K562 (cell line): ENCODE measurements at regions not wholly inside any gene's neighbourhood (a gene's known extent, or its start where the extent isn't known, plus 50 kb on each side); places are given as distances from the start of the nearest gene placed in this dataset.

Experiments used
- ATAC-seq: fragments of 200-7000 bp; cut with Tn5 transposase; 3 replicates; pipeline ENCODE4 v1.9.1; 2020; ENCODE audit warnings: moderate library complexity
- BruUV-seq: library from RNA; stranded (reverse); fragments of 400-500 nt; replicated peaks from 2 replicates; lab custom pipeline; 2021; lab: Mats Ljungman, UMichigan
- CTCF ChIA-PET: fragments of 300-600 bp; formaldehyde crosslinking; extraction: SDS; loops from one replicate; lab custom pipeline; 2021; ENCODE audit warnings: low intra/inter-chr PET ratio; lab: Yijun Ruan, JAX
- POLR2A ChIA-PET: fragments of 300-600, 350-650 bp; sonication (Branson Sonifier 250); formaldehyde crosslinking; extraction: SDS; loops from one replicate; lab custom pipeline; 2021; ENCODE audit warnings: antibody characterized with exemption, inconsistent platforms; lab: Yijun Ruan, JAX
- DNase-seq, 4 experiments: peaks; one replicate each; pipeline versions ENCODE4 v3.0.0 to v3.0.0-alpha.2; 2011 to 2018; ENCODE audit warnings: low spot score in 3 of 4, mixed read lengths in 3 of 4; ENCODE audit errors: extremely low read depth in 1 of 4
- FAIRE-seq: peaks from 2 replicates; lab custom pipeline; 2011; peaks lifted over from hg19 to GRCh38; lab: Jason Lieb, UNC
- H2AFZ ChIP-seq: 2 replicates; pipeline ENCODE4 v1.6.0; 2011; ENCODE audit warnings: low read depth, low read length, control low read depth, inconsistent platforms
- H3K27ac ChIP-seq: fragments of 200-600 bp; 3 replicates; pipeline ENCODE4 v1.8.0; 2011; ENCODE audit warnings: low read depth, mild to moderate bottlenecking, control low read depth, inconsistent platforms, low read length, moderate library complexity, mixed read lengths; ENCODE audit errors: extremely low read depth
- H3K27me3 ChIP-seq, 2 experiments: fragments of 300-600 bp in 1 of 2; 2 replicates in 1 of 2; 3 replicates in 1 of 2; pipeline versions ENCODE4 v1.6.0 to v1.8.0; 2011; ENCODE audit warnings: inconsistent platforms in 2 of 2, low read length in 2 of 2, mild to moderate bottlenecking in 1 of 2, mixed read lengths in 1 of 2, moderate library complexity in 1 of 2; ENCODE audit not compliant: control insufficient read depth in 2 of 2, insufficient read depth in 2 of 2
- H3K36me3 ChIP-seq: fragments of 300-600 bp; 3 replicates; pipeline ENCODE4 v1.8.0; 2011; ENCODE audit warnings: mild to moderate bottlenecking, low read length, inconsistent platforms; ENCODE audit not compliant: control insufficient read depth, insufficient read depth
- H3K4me1 ChIP-seq, 2 experiments: fragments of 200-600 bp in 1 of 2; replicated peaks in 1 of 2; 2 replicates in 1 of 2; 3 replicates in 1 of 2; pipeline versions ENCODE4 v1.5.1 to v1.8.0; 2011; ENCODE audit warnings: inconsistent platforms in 2 of 2, low read length in 2 of 2, mild to moderate bottlenecking in 1 of 2, mixed read lengths in 1 of 2, moderate library complexity in 1 of 2; ENCODE audit not compliant: control insufficient read depth in 2 of 2, insufficient read depth in 2 of 2
- H3K4me2 ChIP-seq: 2 replicates; pipeline ENCODE4 v1.6.1; 2011; ENCODE audit warnings: low read length, control low read depth, inconsistent platforms, mixed read lengths; ENCODE audit not compliant: insufficient read depth
- H3K4me3 ChIP-seq: fragments of 200-600 bp; sonication (generic), shearing (Covaris generic); 2 replicates; pipeline ENCODE4 v1.5.1; 2016; ENCODE audit warnings: control low read depth, inconsistent platforms
- H3K79me2 ChIP-seq: fragments of 200-600 bp; 3 replicates; pipeline ENCODE4 v1.8.0; 2011; ENCODE audit warnings: low read length, inconsistent platforms; ENCODE audit not compliant: control insufficient read depth, insufficient read depth
- H3K9ac ChIP-seq, 2 experiments: 2 replicates each; pipeline versions ENCODE4 v1.6.0 to v1.6.1; 2011; ENCODE audit warnings: low read depth in 2 of 2, low read length in 2 of 2, control low read depth in 1 of 2, inconsistent platforms in 1 of 2, mild to moderate bottlenecking in 1 of 2, mixed read lengths in 1 of 2; ENCODE audit not compliant: insufficient read depth in 1 of 2
- H3K9me1 ChIP-seq: one replicate; pipeline ENCODE4 v1.6.0; 2011; ENCODE audit warnings: inconsistent platforms, mild to moderate bottlenecking, low read length, moderate library complexity; ENCODE audit not compliant: control insufficient read depth, insufficient read depth
- H3K9me3 ChIP-seq: replicated peaks from 2 replicates; pipeline ENCODE4 v1.5.1; 2011; ENCODE audit warnings: low read depth, low read length, inconsistent platforms; ENCODE audit not compliant: control insufficient read depth, insufficient read depth
- H4K20me1 ChIP-seq: replicated peaks from 2 replicates; pipeline ENCODE4 v1.6.1; 2011; ENCODE audit warnings: low read length, inconsistent platforms, mixed read lengths; ENCODE audit not compliant: control insufficient read depth, insufficient read depth
- BCL6 ChIP-seq: fragments of 250-450 bp; sonication (Bioruptor Pico); IDR thresholded peaks from 2 replicates; pipeline ENCODE4 v1.4.0; 2020
- CBX3 ChIP-seq, 2 experiments: IDR thresholded peaks; 1 replicate in 1 of 2; 2 replicates in 1 of 2; pipeline ENCODE4 v1.6.1; 2012; ENCODE audit warnings: inconsistent platforms in 2 of 2, low read length in 2 of 2, borderline replicate concordance in 1 of 2, control low read depth in 1 of 2
- CCAR2 ChIP-seq: fragments of 200-400 bp; formaldehyde crosslinking; IDR thresholded peaks from 2 replicates; pipeline ENCODE4 v1.6.1; 2017; ENCODE audit warnings: mild to moderate bottlenecking, low read depth, low read length
- CEBPG ChIP-seq, 3 experiments: fragments of 200-800 bp in 1 of 3; sonication (Bioruptor generic) in 1 of 3; sonication (generic) in 1 of 3; formaldehyde crosslinking in 1 of 3; IDR thresholded peaks in 2 of 3; conservative IDR thresholded peaks in 1 of 3; 2 replicates each; pipeline versions ENCODE4 v1.6.1 to v1.8.0; 2016 to 2022; ENCODE audit warnings: missing compliant biosample characterization in 2 of 3, missing genetic modification characterization in 2 of 3, mild to moderate bottlenecking in 1 of 3, missing genetic modification reagents in 1 of 3
- COPS2 ChIP-seq: fragments of 450-650 bp; conservative IDR thresholded peaks from 2 replicates; pipeline ENCODE4 v1.6.1; 2016; ENCODE audit warnings: mild to moderate bottlenecking, moderate library complexity
- KAT2B ChIP-seq: IDR thresholded peaks from one replicate; pipeline ENCODE4 v1.6.1; 2012; ENCODE audit warnings: low read depth, mild to moderate bottlenecking, control low read depth, inconsistent platforms, low read length, moderate library complexity
- NCOA4 ChIP-seq: fragments of 450-650 bp; IDR thresholded peaks from 2 replicates; pipeline ENCODE4 v1.6.1; 2018; ENCODE audit warnings: mild to moderate bottlenecking; ENCODE audit not compliant: partially characterized antibody
- RAD21 ChIP-seq, 2 experiments: fragments of 250-450 bp in 1 of 2; fragments of 450-650 bp in 1 of 2; sonication (Bioruptor Pico) in 1 of 2; formaldehyde crosslinking in 1 of 2; IDR thresholded peaks in 1 of 2; conservative IDR thresholded peaks in 1 of 2; 2 replicates each; pipeline versions ENCODE4 v1.4.0 to v1.8.0; 2020 to 2022; ENCODE audit warnings: mild to moderate bottlenecking in 2 of 2, moderate library complexity in 1 of 2
- RBM39 ChIP-seq: fragments of 200-400 bp; formaldehyde crosslinking; optimal IDR thresholded peaks from 2 replicates; pipeline ENCODE3; 2018; ENCODE audit warnings: low read depth, low read length
- RFX7 ChIP-seq: fragments of 250-450 bp; sonication (Bioruptor Pico); IDR thresholded peaks from 2 replicates; pipeline ENCODE4 v1.5.1; 2021; ENCODE audit warnings: mild to moderate bottlenecking
- SREBF2 ChIP-seq: sonication (generic); formaldehyde crosslinking; IDR thresholded peaks from 2 replicates; pipeline ENCODE4 v1.4.0; 2020; ENCODE audit warnings: mild to moderate bottlenecking, missing genetic modification reagents
- ZBTB1 ChIP-seq: sonication (generic); formaldehyde crosslinking; IDR thresholded peaks from 2 replicates; pipeline ENCODE4 v1.8.1; 2023; ENCODE audit warnings: missing genetic modification reagents, low read depth, mild to moderate bottlenecking, borderline replicate concordance
- ZNF23 ChIP-seq: fragments of 250-450 bp; sonication (Bioruptor Pico); IDR thresholded peaks from 2 replicates; pipeline ENCODE4 v1.4.0; 2020; ENCODE audit warnings: mild to moderate bottlenecking
- ZNF282 ChIP-seq: sonication (generic); formaldehyde crosslinking; IDR thresholded peaks from 2 replicates; pipeline ENCODE4 v1.8.1; 2023; ENCODE audit warnings: missing genetic modification reagents
- ZNF589 ChIP-seq: fragments of 200-800 bp; sonication (Bioruptor generic); IDR thresholded peaks from 2 replicates; pipeline ENCODE4 v1.6.1; 2016; ENCODE audit warnings: low read depth, missing genetic modification characterization, missing compliant biosample characterization
- WGBS: fragments of 100-300 bp; shearing (Covaris generic); methylation state at CpG from one replicate; pipeline ENCODE4 v1.1.6; 2016; ENCODE audit warnings: low coverage, mixed read lengths; ENCODE audit not compliant: insufficient coverage; ENCODE audit errors: missing lambda C conversion rate; 5-methylcytosine and 5-hydroxymethylcytosine counted together
- in situ Hi-C: fragments of 300-500 bp; cut with MboI; formaldehyde crosslinking; loops from 4 replicates; pipeline ENCODE4 v1.15.0; 2018; ENCODE audit warnings: inconsistent platforms, mixed read lengths
- intact Hi-C: fragments of 100-400 bp; cut with micrococcal nuclease; formaldehyde crosslinking; loops from 2 replicates; pipeline ENCODE4 v1.14.2; 2022
- TF ChIP-seq, protein P1 (sequence below): sonication (generic); formaldehyde crosslinking; IDR thresholded peaks from 2 replicates; pipeline ENCODE4 v1.8.1; 2023; ENCODE audit warnings: missing genetic modification reagents, mild to moderate bottlenecking, borderline replicate concordance

DNA sequence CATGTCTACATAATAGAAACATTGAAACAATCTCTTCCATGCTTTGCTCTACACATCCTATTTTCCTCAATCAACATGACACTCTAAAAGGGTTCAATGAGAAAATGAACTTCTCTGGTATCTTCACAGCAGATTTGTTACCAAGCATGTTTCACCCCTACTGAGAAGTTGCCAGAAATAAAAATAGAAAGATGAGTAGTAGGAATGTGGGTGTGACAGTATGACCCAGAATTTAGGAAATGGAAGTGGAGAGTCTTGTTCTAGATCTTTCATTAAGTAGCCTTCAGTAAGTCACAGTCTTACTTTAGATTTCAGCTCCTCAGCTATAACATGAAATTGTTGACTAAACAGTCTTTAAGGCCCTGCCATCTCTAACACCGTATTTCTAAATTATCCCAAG lies 581.8 kb downstream of the EFNA5 start:
- Histone ChIP-seq H3K9me3 (no peaks in the 10 kb centered on the region), H3K79me2 (no peaks in the 10 kb centered on the region), H3K9me1 (no peaks in the 10 kb centered on the region), H3K4me2 (no peak overlapping the region), H3K4me1 (no peaks in the 10 kb centered on the region), H2AFZ (no peak overlapping the region), H3K27me3 (no peaks in the 10 kb centered on the region), H3K36me3 (no peaks in the 10 kb centered on the region), H3K27ac (no peak overlapping the region), H3K9ac (no peak overlapping the region), H4K20me1 (no peaks in the 10 kb centered on the region), H3K4me3 (no peak overlapping the region)
- in situ Hi-C loops (no loop called here), intact Hi-C loops (no loop called here)
- no peak for FAIRE-seq
- DNase-seq: no peak
- no TSS peak for BruUV-seq
- CTCF ChIA-PET: no interaction called here
- 0% methylated on average over 1 of the region's 1 CpG for WGBS
- no peak for ATAC-seq
- POLR2A ChIA-PET: no interaction called here
- TF ChIP-seq ZBTB1: no peak
- TF ChIP-seq COPS2: no peak
- TF ChIP-seq CCAR2: no peak
- no peak for TF ChIP-seq KAT2B
- no peak for TF ChIP-seq CBX3 (IDR thresholded peaks at IDR 0.05; ENCODE audit: borderline replicate concordance in 1 of 2, low read length in 2 of 2)
- TF ChIP-seq RFX7: no peak
- no peak for TF ChIP-seq ZNF23 (CRISPR knock-in tag)
- no peak for TF ChIP-seq ZNF589 (CRISPR knock-in tag)
- TF ChIP-seq RAD21 (CRISPR knock-in tag; conservative IDR thresholded peaks at IDR 0.05 in 1 of 2, IDR thresholded peaks at IDR 0.05 in 1 of 2): no peak
- no peak for TF ChIP-seq NCOA4
- TF ChIP-seq, protein P1, sequence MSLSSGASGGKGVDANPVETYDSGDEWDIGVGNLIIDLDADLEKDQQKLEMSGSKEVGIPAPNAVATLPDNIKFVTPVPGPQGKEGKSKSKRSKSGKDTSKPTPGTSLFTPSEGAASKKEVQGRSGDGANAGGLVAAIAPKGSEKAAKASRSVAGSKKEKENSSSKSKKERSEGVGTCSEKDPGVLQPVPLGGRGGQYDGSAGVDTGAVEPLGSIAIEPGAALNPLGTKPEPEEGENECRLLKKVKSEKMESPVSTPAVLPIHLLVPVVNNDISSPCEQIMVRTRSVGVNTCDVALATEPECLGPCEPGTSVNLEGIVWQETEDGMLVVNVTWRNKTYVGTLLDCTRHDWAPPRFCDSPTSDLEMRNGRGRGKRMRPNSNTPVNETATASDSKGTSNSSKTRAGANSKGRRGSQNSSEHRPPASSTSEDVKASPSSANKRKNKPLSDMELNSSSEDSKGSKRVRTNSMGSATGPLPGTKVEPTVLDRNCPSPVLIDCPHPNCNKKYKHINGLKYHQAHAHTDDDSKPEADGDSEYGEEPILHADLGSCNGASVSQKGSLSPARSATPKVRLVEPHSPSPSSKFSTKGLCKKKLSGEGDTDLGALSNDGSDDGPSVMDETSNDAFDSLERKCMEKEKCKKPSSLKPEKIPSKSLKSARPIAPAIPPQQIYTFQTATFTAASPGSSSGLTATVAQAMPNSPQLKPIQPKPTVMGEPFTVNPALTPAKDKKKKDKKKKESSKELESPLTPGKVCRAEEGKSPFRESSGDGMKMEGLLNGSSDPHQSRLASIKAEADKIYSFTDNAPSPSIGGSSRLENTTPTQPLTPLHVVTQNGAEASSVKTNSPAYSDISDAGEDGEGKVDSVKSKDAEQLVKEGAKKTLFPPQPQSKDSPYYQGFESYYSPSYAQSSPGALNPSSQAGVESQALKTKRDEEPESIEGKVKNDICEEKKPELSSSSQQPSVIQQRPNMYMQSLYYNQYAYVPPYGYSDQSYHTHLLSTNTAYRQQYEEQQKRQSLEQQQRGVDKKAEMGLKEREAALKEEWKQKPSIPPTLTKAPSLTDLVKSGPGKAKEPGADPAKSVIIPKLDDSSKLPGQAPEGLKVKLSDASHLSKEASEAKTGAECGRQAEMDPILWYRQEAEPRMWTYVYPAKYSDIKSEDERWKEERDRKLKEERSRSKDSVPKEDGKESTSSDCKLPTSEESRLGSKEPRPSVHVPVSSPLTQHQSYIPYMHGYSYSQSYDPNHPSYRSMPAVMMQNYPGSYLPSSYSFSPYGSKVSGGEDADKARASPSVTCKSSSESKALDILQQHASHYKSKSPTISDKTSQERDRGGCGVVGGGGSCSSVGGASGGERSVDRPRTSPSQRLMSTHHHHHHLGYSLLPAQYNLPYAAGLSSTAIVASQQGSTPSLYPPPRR (CRISPR knock-in tag): no peak
- no peak for TF ChIP-seq BCL6 (CRISPR knock-in tag)
- no peak for TF ChIP-seq SREBF2 (CRISPR knock-in tag)
- no peak for TF ChIP-seq ZNF282 (CRISPR knock-in tag)
- no peak for TF ChIP-seq CEBPG (CRISPR knock-in tag; IDR thresholded peaks at IDR 0.05)
- TF ChIP-seq CEBPG (tag; conservative IDR thresholded peaks at IDR 0.05 in 1 of 2, IDR thresholded peaks at IDR 0.05 in 1 of 2): no peak
- no peak for TF ChIP-seq RBM39
